Tibial artery (tissue), 4 donors: ENCODE measurements at regions not wholly inside any gene's neighbourhood (a gene's known extent, or its start where the extent isn't known, plus 50 kb on each side); places are given as distances from the start of the nearest gene placed in this dataset.

Source experiments
- DNase-seq, 2 donors: peaks; one replicate each; pipeline ENCODE4 v3.0.0-alpha.2; 2019
- H3K27ac ChIP-seq, 2 donors: fragments of 200-600 bp; sonication (generic) in 1 of 2; 1 replicate in 1 of 2; 2 replicates in 1 of 2; pipeline ENCODE4 v1.5.1; 2018 to 2019; ENCODE audit warnings: mild to moderate bottlenecking in 1 of 2
- H3K27me3 ChIP-seq, 2 donors: fragments of 200-600 bp; sonication (generic) in 1 of 2; one replicate each; pipeline versions ENCODE4 v1.5.1 to v1.6.0; 2016 to 2019
- H3K36me3 ChIP-seq, 3 donors: fragments of 200-600 bp; sonication (generic) in 2 of 3; one replicate each; pipeline ENCODE4 v1.5.1; 2016 to 2019; ENCODE audit warnings: mild to moderate bottlenecking in 2 of 3
- H3K4me1 ChIP-seq, 4 donors: fragments of 200-600 bp; sonication (generic) in 2 of 4; 1 replicate in 3 of 4; 2 replicates in 1 of 4; pipeline ENCODE4 v1.5.1; 2016 to 2019
- H3K4me3 ChIP-seq, 2 donors: fragments of 200-600 bp; sonication (generic) in 1 of 2; 1 replicate in 1 of 2; 2 replicates in 1 of 2; pipeline ENCODE4 v1.5.1; 2018 to 2019; ENCODE audit warnings: mild to moderate bottlenecking in 2 of 2
- H3K9me3 ChIP-seq, 3 donors: fragments of 200-600 bp; sonication (generic) in 1 of 3; one replicate each; pipeline ENCODE4 v1.5.1; 2016 to 2019
- intact Hi-C: fragments of 100-400 bp; cut with DNase I; formaldehyde crosslinking; loops from one replicate; pipeline ENCODE4 v1.15.0; 2023; ENCODE audit warnings: low total_unique reads
- TF ChIP-seq, protein P1 (sequence below), 2 experiments: fragments of 200-600 bp in 1 of 2; fragments of 450-650 bp in 1 of 2; IDR thresholded peaks; one replicate each; pipeline ENCODE4 v1.5.1; 2017 to 2019; ENCODE audit warnings: antibody characterized with exemption in 2 of 2, mild to moderate bottlenecking in 1 of 2, moderate library complexity in 1 of 2

DNA sequence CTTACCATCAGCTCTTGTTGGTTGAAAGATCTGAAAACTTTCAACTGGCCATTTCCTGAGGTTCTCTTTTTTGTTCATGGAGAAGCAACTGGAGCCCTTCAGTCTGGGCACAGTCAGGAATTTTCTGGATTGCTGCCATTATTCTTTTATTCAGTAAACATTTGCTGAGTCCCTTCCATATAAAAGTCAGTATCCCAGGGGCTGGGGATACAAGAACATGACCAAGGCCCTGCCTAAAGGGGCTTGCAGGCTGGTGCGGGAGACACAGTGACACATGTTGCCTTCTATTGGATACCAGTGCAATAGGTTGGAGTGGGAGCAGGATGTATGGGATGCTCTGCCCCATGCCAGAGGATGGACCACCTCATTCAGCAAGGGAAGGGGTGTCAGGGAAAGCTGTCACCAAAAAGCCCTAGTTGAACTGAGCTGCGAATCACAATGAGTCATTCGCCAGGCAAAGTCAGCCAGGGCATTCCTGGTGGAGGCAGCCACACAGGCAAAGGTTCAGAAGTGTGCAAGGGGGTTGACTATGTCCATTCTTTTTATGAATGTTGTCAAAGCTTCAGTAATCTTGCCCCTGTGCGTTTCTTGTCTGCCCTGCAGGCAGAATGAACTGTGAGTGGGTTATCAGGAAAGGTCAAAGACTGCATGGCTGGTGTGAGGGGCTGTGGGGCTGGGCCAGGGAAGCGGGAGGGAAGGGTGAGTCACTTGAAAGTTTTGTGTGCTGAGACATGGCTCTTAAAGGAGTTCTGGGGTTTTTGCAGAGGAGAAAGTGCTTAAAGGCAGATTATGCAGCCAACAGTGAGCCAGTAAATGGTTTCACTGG is 395.9 kb downstream of the KCNRG start:
- no peak overlapping the region for H3K4me3 ChIP-seq
- no peaks in the 10 kb centered on the region for H3K9me3 ChIP-seq
- peaks cover 0 to 28% (median 12%) of the 10 kb centered on the region in 4 donors for H3K4me1 ChIP-seq
- TF ChIP-seq, protein P1, sequence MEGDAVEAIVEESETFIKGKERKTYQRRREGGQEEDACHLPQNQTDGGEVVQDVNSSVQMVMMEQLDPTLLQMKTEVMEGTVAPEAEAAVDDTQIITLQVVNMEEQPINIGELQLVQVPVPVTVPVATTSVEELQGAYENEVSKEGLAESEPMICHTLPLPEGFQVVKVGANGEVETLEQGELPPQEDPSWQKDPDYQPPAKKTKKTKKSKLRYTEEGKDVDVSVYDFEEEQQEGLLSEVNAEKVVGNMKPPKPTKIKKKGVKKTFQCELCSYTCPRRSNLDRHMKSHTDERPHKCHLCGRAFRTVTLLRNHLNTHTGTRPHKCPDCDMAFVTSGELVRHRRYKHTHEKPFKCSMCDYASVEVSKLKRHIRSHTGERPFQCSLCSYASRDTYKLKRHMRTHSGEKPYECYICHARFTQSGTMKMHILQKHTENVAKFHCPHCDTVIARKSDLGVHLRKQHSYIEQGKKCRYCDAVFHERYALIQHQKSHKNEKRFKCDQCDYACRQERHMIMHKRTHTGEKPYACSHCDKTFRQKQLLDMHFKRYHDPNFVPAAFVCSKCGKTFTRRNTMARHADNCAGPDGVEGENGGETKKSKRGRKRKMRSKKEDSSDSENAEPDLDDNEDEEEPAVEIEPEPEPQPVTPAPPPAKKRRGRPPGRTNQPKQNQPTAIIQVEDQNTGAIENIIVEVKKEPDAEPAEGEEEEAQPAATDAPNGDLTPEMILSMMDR (IDR thresholded peaks at IDR 0.05), result no peak
- H3K27ac ChIP-seq, result peak overlapping the region in 1 of 2 donors; percentile 32
- H3K36me3 ChIP-seq, result no peaks in the 10 kb centered on the region
- no peaks in the 10 kb centered on the region for H3K27me3 ChIP-seq
- intact Hi-C loops, result no loop called here
- DNase-seq, result peak in 1 of 2 donors; percentile 28

DNA sequence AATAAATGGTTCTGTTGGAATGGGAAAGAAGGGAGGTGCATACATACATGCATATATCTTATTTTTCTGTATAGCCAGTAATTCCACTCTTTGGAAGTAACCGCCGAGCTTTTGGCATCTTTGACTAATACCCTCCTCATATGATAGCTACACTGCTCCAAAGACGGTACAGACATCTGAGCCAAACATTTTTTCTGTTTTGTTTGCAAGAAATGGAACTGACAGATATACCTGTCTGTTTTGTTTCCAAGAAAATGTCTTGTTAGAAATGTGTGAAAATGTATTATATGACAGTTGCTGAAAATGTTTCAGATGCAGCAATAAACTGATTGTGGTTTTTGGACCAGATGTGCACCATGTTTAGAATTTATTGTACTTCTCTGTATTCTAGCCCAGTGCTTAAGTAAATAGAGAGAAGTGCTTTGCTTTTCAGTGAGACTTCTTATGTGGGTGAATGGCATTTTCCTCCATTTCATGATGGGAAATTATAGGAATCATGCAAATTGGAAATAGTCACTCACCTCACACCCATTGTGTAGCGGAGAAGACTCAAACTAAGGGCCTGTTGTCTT is 396.9 kb downstream of the KCNRG start:
- DNase-seq, result no peak
- no peak overlapping the region for H3K27ac ChIP-seq
- H3K27me3 ChIP-seq, result no peaks in the 10 kb centered on the region
- H3K4me1 ChIP-seq, result peaks cover 0 to 28% (median 12%) of the 10 kb centered on the region in 4 donors
- TF ChIP-seq, protein P1 (IDR thresholded peaks at IDR 0.05), result no peak
- intact Hi-C loops, result no loop called here
- no peak overlapping the region for H3K4me3 ChIP-seq
- H3K9me3 ChIP-seq, result no peaks in the 10 kb centered on the region
- H3K36me3 ChIP-seq, result no peaks in the 10 kb centered on the region

DNA sequence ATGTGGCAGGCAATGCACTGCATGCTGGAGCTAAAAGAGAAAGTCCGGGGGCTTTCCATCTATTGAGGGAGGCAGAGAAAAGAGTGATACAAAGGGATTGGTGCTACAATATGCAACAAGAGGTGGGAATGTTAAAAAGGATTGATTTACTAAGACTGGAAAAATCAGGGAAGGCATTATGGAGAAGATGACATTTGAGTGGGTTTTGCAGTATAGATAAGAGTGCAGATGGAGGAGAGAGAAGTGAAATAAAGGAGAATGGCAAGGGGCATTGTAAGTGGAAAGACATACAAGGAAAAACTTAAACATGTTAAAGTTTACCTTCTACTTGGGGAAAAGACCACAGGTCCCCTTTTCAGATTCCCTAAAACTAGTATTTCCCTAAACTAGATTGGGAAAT is 399.4 kb downstream of the KCNRG start:
- TF ChIP-seq, protein P1 (IDR thresholded peaks at IDR 0.05), result no peak
- DNase-seq, result no peak

DNA sequence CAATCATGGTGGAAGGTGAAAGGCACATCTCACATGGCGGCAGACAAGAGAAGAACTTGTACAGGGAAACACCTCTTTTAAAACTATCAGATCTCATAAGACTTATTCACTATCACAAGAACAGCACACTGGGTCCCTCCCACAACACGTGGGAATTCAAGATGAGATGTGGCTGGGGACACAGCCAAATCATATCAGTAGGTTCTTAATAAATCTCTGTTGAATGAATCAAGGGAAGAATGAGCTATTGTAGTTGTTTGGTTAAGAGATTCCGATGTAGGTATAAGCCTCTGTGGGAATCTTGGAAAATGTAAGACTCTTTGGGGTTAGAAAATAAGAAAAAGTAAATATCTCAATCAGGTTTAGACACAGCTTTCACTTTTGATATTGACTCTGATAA is 400.2 kb downstream of the KCNRG start:
- Histone ChIP-seq H3K4me3 (no peak overlapping the region), H3K27me3 (no peaks in the 10 kb centered on the region), H3K36me3 (no peaks in the 10 kb centered on the region), H3K27ac (no peak overlapping the region), H3K4me1 (peaks cover 0 to 44% (median 17%) of the 10 kb centered on the region in 4 donors), H3K9me3 (no peaks in the 10 kb centered on the region)
- intact Hi-C loops, result no loop called here
- no peak for DNase-seq
- TF ChIP-seq, protein P1 (IDR thresholded peaks at IDR 0.05), result no peak

More for the DNA sequence above, 399.4 kb downstream of the KCNRG start:
- H3K9me3 ChIP-seq, result no peaks in the 10 kb centered on the region
- peaks cover 0 to 36% (median 13%) of the 10 kb centered on the region in 4 donors for H3K4me1 ChIP-seq
- H3K36me3 ChIP-seq, result no peaks in the 10 kb centered on the region
- H3K4me3 ChIP-seq, result no peak overlapping the region
- intact Hi-C loops, result no loop called here
- H3K27me3 ChIP-seq, result no peaks in the 10 kb centered on the region
- H3K27ac ChIP-seq, result no peak overlapping the region

DNA sequence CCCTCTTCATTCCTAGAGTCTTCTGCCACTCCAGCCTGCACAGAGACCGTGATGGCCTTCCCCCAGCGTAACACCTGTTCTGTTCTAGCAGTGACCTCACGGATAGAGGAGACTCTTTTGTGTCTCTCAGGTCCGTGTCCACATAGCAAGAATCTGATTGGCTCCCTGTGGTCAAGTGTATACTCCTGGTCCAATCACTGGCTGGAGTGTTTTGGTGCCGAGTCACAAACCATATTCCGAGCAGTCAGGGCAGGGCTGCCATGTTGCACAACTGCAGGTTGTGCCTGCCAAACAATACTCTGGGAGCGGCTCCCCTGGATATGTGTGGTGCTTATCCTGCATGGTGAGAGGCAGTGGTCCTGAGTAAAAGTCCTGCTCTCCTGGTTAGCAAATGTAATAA is 402.4 kb downstream of the KCNRG start:
- Histone ChIP-seq H3K9me3 (no peaks in the 10 kb centered on the region), H3K27ac (no peak overlapping the region), H3K36me3 (no peaks in the 10 kb centered on the region), H3K27me3 (no peaks in the 10 kb centered on the region), H3K4me3 (no peak overlapping the region), H3K4me1 (peaks cover 0 to 44% (median 22%) of the 10 kb centered on the region in 4 donors)
- intact Hi-C loops, result no loop called here
- TF ChIP-seq, protein P1 (IDR thresholded peaks at IDR 0.05), result no peak
- no peak for DNase-seq
